ENCODE measurements at regions not wholly inside any gene's neighbourhood (a gene's known extent, or its start where the extent isn't known, plus 50 kb on each side); places are given as distances from the start of the nearest gene placed in this dataset.
"Not testable (repeated sequence)": the region's sequence is repeated elsewhere in the genome, so short reads cannot be mapped to it uniquely, and the experiment has no call there.

GRCh38 chr2:181787310-181788048 lies 104.1 kb upstream of the ITPRID2 start:
- no peak for DNase-seq (ENCODE audit: low spot score)
- in situ Hi-C loops (cut with MboI; ENCODE audit: low sequenced_read_pairs, unreplicated experiment): no loop called here
- TF ChIP-seq CTCF (IDR thresholded peaks at IDR 0.05; ENCODE audit: borderline replicate concordance, control extremely low read depth, extremely low read depth, insufficient read depth, missing control alignments): no peak

- no peak for DNase-seq (ENCODE audit: low spot score)
- in situ Hi-C loops (cut with MboI; ENCODE audit: low sequenced_read_pairs, unreplicated experiment): no loop called here
- no peak for TF ChIP-seq CTCF (IDR thresholded peaks at IDR 0.05; ENCODE audit: borderline replicate concordance, control extremely low read depth, extremely low read depth, insufficient read depth, missing control alignments)
Observed at GRCh38 chr2:181788897-181789555, 102.5 kb upstream of the ITPRID2 start.

- TF ChIP-seq CTCF (IDR thresholded peaks at IDR 0.05; ENCODE audit: borderline replicate concordance, control extremely low read depth, extremely low read depth, insufficient read depth, missing control alignments): no peak
- DNase-seq (ENCODE audit: low spot score): no peak
- in situ Hi-C loops (cut with MboI; ENCODE audit: low sequenced_read_pairs, unreplicated experiment): no loop called here
Observed at GRCh38 chr2:181789827-181790448, 101.6 kb upstream of the ITPRID2 start.

GRCh38 chr2:181790716-181791649 lies 100.5 kb upstream of the ITPRID2 start:
- peak; percentile 2 for DNase-seq (ENCODE audit: low spot score)
- in situ Hi-C loops (cut with MboI; ENCODE audit: low sequenced_read_pairs, unreplicated experiment): no loop called here
- no peak for TF ChIP-seq CTCF (IDR thresholded peaks at IDR 0.05; ENCODE audit: borderline replicate concordance, control extremely low read depth, extremely low read depth, insufficient read depth, missing control alignments)

- no peak for DNase-seq (ENCODE audit: low spot score)
- no peak for TF ChIP-seq CTCF (IDR thresholded peaks at IDR 0.05; ENCODE audit: borderline replicate concordance, control extremely low read depth, extremely low read depth, insufficient read depth, missing control alignments)
- in situ Hi-C loops (cut with MboI; ENCODE audit: low sequenced_read_pairs, unreplicated experiment): no loop called here
Observed at GRCh38 chr2:181792906-181793305, 98.6 kb upstream of the ITPRID2 start.

- no peak for DNase-seq (ENCODE audit: low spot score)
- no peak for TF ChIP-seq CTCF (IDR thresholded peaks at IDR 0.05; ENCODE audit: borderline replicate concordance, control extremely low read depth, extremely low read depth, insufficient read depth, missing control alignments)
- in situ Hi-C loops (cut with MboI; ENCODE audit: low sequenced_read_pairs, unreplicated experiment): no loop called here
Observed at GRCh38 chr2:181798022-181798421, 93.5 kb upstream of the ITPRID2 start.

GRCh38 chr2:181802300-181802699 lies 89.2 kb upstream of the ITPRID2 start:
- in situ Hi-C loops (cut with MboI; ENCODE audit: low sequenced_read_pairs, unreplicated experiment); DNase-seq (ENCODE audit: low spot score): not testable (repeated sequence)

GRCh38 chr2:181803903-181804799 lies 87.4 kb upstream of the ITPRID2 start:
- DNase-seq (ENCODE audit: low spot score); in situ Hi-C loops (cut with MboI; ENCODE audit: low sequenced_read_pairs, unreplicated experiment): not testable (repeated sequence)
